ENCODE measurements at regions not wholly inside any gene's neighbourhood (a gene's known extent, or its start where the extent isn't known, plus 50 kb on each side); places are given as distances from the start of the nearest gene placed in this dataset.

- Histone ChIP-seq H3K9ac (ENCODE audit: extremely low read depth, low read length, poor library complexity, severe bottlenecking) (no peak overlapping the region), H3K4me3 (ENCODE audit: low read length) (no peak overlapping the region), H3K4me1 (ENCODE audit: control insufficient read depth, insufficient read depth, low read length) (peaks cover under 1% of the 10 kb centered on the region), H3K27ac (ENCODE audit: low read depth, low read length) (no peak overlapping the region), H3K27me3 (ENCODE audit: control insufficient read depth, insufficient read depth, low read length, poor library complexity, severe bottlenecking) (no peaks in the 10 kb centered on the region), H3K36me3 (ENCODE audit: control insufficient read depth, insufficient read depth, low read length) (no peaks in the 10 kb centered on the region), H3K9me3 (ENCODE audit: control insufficient read depth, low read length) (no peaks in the 10 kb centered on the region)
- peaks cover 23% of the 10 kb centered on the region for H3K4me1 Mint-ChIP-seq
- 91 to 95% methylated on average over 18 to 24 of the region's 24 CpGs for whole genome bisulfite sequencing, 2 experiments (ENCODE audit: insufficient coverage in 1 of 2, insufficient read length in 1 of 2)
- H3K4me3 Mint-ChIP-seq = no peak overlapping the region
- H3K36me3 Mint-ChIP-seq (ENCODE audit: low read depth) = no peaks in the 10 kb centered on the region
- no peak for DNase-seq
- H3K27me3 Mint-ChIP-seq (ENCODE audit: insufficient read depth) = peaks cover 4% of the 10 kb centered on the region
- no peak overlapping the region for H3K27ac Mint-ChIP-seq
- TF ChIP-seq, protein P1, sequence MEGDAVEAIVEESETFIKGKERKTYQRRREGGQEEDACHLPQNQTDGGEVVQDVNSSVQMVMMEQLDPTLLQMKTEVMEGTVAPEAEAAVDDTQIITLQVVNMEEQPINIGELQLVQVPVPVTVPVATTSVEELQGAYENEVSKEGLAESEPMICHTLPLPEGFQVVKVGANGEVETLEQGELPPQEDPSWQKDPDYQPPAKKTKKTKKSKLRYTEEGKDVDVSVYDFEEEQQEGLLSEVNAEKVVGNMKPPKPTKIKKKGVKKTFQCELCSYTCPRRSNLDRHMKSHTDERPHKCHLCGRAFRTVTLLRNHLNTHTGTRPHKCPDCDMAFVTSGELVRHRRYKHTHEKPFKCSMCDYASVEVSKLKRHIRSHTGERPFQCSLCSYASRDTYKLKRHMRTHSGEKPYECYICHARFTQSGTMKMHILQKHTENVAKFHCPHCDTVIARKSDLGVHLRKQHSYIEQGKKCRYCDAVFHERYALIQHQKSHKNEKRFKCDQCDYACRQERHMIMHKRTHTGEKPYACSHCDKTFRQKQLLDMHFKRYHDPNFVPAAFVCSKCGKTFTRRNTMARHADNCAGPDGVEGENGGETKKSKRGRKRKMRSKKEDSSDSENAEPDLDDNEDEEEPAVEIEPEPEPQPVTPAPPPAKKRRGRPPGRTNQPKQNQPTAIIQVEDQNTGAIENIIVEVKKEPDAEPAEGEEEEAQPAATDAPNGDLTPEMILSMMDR (conservative IDR thresholded peaks at IDR 0.05) = no peak
- H3K9me3 Mint-ChIP-seq = no peaks in the 10 kb centered on the region
These were observed 56.2 kb upstream of the ID2 start for GRCh38 chr2:8625399-8626300.

DNA sequence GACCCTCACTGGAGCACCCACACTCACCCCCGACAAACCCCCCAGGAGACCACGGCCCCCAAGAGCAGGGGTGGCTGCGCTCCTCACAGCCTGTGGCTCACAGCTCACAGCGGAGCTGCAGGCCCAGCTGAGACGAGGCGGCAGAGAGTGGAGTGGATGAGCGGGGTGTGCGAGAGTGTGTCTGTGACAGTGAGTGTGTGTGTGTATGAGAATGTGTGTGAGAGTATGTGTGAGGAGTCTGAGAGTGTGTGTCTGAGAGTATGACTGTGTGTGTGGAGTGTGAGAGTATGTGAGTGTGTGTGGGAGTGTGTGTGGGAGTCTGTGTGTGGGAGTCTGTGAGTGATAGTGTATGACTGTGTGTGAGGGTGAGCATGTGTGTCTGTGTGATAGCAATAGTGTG is 55.3 kb upstream of the ID2 start:
- Mint-ChIP-seq H3K4me1 (peaks cover 33% of the 10 kb centered on the region), H3K4me3 (no peak overlapping the region), H3K36me3 (ENCODE audit: low read depth) (no peaks in the 10 kb centered on the region), H3K27ac (no peak overlapping the region), H3K27me3 (ENCODE audit: insufficient read depth) (peaks cover 4% of the 10 kb centered on the region), H3K9me3 (no peaks in the 10 kb centered on the region)
- WGBS, 2 experiments (ENCODE audit: insufficient coverage in 1 of 2, insufficient read length in 1 of 2) = 95 to 98% methylated on average over 6 to 8 of the region's 8 CpGs
- Histone ChIP-seq H3K27ac (ENCODE audit: low read depth, low read length) (no peak overlapping the region), H3K4me1 (ENCODE audit: control insufficient read depth, insufficient read depth, low read length) (peaks cover 5% of the 10 kb centered on the region), H3K36me3 (ENCODE audit: control insufficient read depth, insufficient read depth, low read length) (no peaks in the 10 kb centered on the region), H3K9ac (ENCODE audit: extremely low read depth, low read length, poor library complexity, severe bottlenecking) (no peak overlapping the region), H3K27me3 (ENCODE audit: control insufficient read depth, insufficient read depth, low read length, poor library complexity, severe bottlenecking) (no peaks in the 10 kb centered on the region), H3K4me3 (ENCODE audit: low read length) (no peak overlapping the region), H3K9me3 (ENCODE audit: control insufficient read depth, low read length) (no peaks in the 10 kb centered on the region)
- TF ChIP-seq, protein P1 (conservative IDR thresholded peaks at IDR 0.05) = no peak
- no peak for DNase-seq

- Histone ChIP-seq H3K4me1 (ENCODE audit: control insufficient read depth, insufficient read depth, low read length) (peaks cover 5% of the 10 kb centered on the region), H3K36me3 (ENCODE audit: control insufficient read depth, insufficient read depth, low read length) (no peaks in the 10 kb centered on the region), H3K9ac (ENCODE audit: extremely low read depth, low read length, poor library complexity, severe bottlenecking) (no peak overlapping the region), H3K4me3 (ENCODE audit: low read length) (no peak overlapping the region), H3K27me3 (ENCODE audit: control insufficient read depth, insufficient read depth, low read length, poor library complexity, severe bottlenecking) (no peaks in the 10 kb centered on the region), H3K9me3 (ENCODE audit: control insufficient read depth, low read length) (no peaks in the 10 kb centered on the region), H3K27ac (ENCODE audit: low read depth, low read length) (no peak overlapping the region)
- TF ChIP-seq, protein P1 (conservative IDR thresholded peaks at IDR 0.05) = no peak
- peaks cover 34% of the 10 kb centered on the region for H3K4me1 Mint-ChIP-seq
- 95 to 100% methylated on average over 5 to 20 of the region's 20 CpGs for WGBS, 2 experiments (ENCODE audit: insufficient coverage in 1 of 2, insufficient read length in 1 of 2)
- no peak overlapping the region for H3K27ac Mint-ChIP-seq
- no peaks in the 10 kb centered on the region for H3K9me3 Mint-ChIP-seq
- H3K4me3 Mint-ChIP-seq = no peak overlapping the region
- DNase-seq = no peak
- H3K36me3 Mint-ChIP-seq (ENCODE audit: low read depth) = no peaks in the 10 kb centered on the region
- H3K27me3 Mint-ChIP-seq (ENCODE audit: insufficient read depth) = peaks cover 4% of the 10 kb centered on the region
These were observed 54.7 kb upstream of the ID2 start for GRCh38 chr2:8627019-8627691.

Measured in endodermal cell (in vitro differentiated cells).